Osteocyte (in vitro differentiated cells): ENCODE measurements at regions not wholly inside any gene's neighbourhood (a gene's known extent, or its start where the extent isn't known, plus 50 kb on each side); places are given as distances from the start of the nearest gene placed in this dataset.

Experiments used
- DNase-seq: peaks from one replicate; pipeline ENCODE4 v3.0.0; 2021; ENCODE audit warnings: mixed read lengths; ENCODE audit not compliant: unreplicated experiment; ENCODE audit errors: extremely low spot score
- H3K27ac Mint-ChIP-seq: one replicate; pipeline ENCODE4 v1.8.0; 2021; ENCODE audit warnings: mild to moderate bottlenecking, mixed read lengths; ENCODE audit not compliant: unreplicated experiment
- H3K27me3 Mint-ChIP-seq: one replicate; pipeline ENCODE4 v1.8.0; 2021; ENCODE audit warnings: mixed read lengths; ENCODE audit not compliant: unreplicated experiment
- H3K36me3 Mint-ChIP-seq: one replicate; pipeline ENCODE4 v1.8.0; 2021; ENCODE audit warnings: mixed read lengths; ENCODE audit not compliant: unreplicated experiment
- H3K4me1 Mint-ChIP-seq: one replicate; pipeline ENCODE4 v1.8.0; 2021; ENCODE audit warnings: mixed read lengths; ENCODE audit not compliant: unreplicated experiment
- H3K4me3 Mint-ChIP-seq: one replicate; pipeline ENCODE4 v1.8.0; 2021; ENCODE audit warnings: mild to moderate bottlenecking, moderate library complexity, mixed read lengths; ENCODE audit not compliant: unreplicated experiment
- H3K9me3 Mint-ChIP-seq: one replicate; pipeline ENCODE4 v1.8.0; 2021; ENCODE audit warnings: mixed read lengths; ENCODE audit not compliant: unreplicated experiment
- TF ChIP-seq, protein P1 (sequence below): fragments of 200-600 bp; sonication (generic); IDR thresholded peaks from 2 replicates; pipeline ENCODE4 v1.5.0; 2021; ENCODE audit warnings: antibody characterized with exemption, mild to moderate bottlenecking, moderate library complexity

- no peaks in the 10 kb centered on the region for H3K36me3 Mint-ChIP-seq
- no peak for DNase-seq
- no peak overlapping the region for H3K4me3 Mint-ChIP-seq
- H3K27ac Mint-ChIP-seq = no peak overlapping the region
- H3K4me1 Mint-ChIP-seq = no peaks in the 10 kb centered on the region
- H3K9me3 Mint-ChIP-seq = peaks cover 5% of the 10 kb centered on the region
- H3K27me3 Mint-ChIP-seq = no peaks in the 10 kb centered on the region
- TF ChIP-seq, protein P1, sequence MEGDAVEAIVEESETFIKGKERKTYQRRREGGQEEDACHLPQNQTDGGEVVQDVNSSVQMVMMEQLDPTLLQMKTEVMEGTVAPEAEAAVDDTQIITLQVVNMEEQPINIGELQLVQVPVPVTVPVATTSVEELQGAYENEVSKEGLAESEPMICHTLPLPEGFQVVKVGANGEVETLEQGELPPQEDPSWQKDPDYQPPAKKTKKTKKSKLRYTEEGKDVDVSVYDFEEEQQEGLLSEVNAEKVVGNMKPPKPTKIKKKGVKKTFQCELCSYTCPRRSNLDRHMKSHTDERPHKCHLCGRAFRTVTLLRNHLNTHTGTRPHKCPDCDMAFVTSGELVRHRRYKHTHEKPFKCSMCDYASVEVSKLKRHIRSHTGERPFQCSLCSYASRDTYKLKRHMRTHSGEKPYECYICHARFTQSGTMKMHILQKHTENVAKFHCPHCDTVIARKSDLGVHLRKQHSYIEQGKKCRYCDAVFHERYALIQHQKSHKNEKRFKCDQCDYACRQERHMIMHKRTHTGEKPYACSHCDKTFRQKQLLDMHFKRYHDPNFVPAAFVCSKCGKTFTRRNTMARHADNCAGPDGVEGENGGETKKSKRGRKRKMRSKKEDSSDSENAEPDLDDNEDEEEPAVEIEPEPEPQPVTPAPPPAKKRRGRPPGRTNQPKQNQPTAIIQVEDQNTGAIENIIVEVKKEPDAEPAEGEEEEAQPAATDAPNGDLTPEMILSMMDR = no peak
Observed at GRCh38 chr2:2868085-2868484, 509.5 kb downstream of the EIPR1 start.

GRCh38 chr2:2867397-2867979 is 510.1 kb downstream of the EIPR1 start:
- Mint-ChIP-seq H3K4me1 (no peaks in the 10 kb centered on the region), H3K9me3 (peaks cover 5% of the 10 kb centered on the region), H3K4me3 (no peak overlapping the region), H3K27ac (no peak overlapping the region), H3K36me3 (no peaks in the 10 kb centered on the region), H3K27me3 (no peaks in the 10 kb centered on the region)
- TF ChIP-seq, protein P1 = no peak
- no peak for DNase-seq

GRCh38 chr2:2866459-2866858 is 511.2 kb downstream of the EIPR1 start:
- Mint-ChIP-seq H3K4me3 (no peak overlapping the region), H3K9me3 (peaks cover 5% of the 10 kb centered on the region), H3K27ac (no peak overlapping the region), H3K36me3 (no peaks in the 10 kb centered on the region), H3K27me3 (no peaks in the 10 kb centered on the region), H3K4me1 (no peaks in the 10 kb centered on the region)
- no peak for DNase-seq
- TF ChIP-seq, protein P1 = no peak

- Mint-ChIP-seq H3K27me3 (no peaks in the 10 kb centered on the region), H3K4me1 (no peaks in the 10 kb centered on the region), H3K27ac (no peak overlapping the region), H3K4me3 (no peak overlapping the region), H3K36me3 (no peaks in the 10 kb centered on the region), H3K9me3 (peaks cover 5% of the 10 kb centered on the region)
- TF ChIP-seq, protein P1 = no peak
- no peak for DNase-seq
Observed at GRCh38 chr2:2862386-2862785, 515.2 kb downstream of the EIPR1 start.

DNA sequence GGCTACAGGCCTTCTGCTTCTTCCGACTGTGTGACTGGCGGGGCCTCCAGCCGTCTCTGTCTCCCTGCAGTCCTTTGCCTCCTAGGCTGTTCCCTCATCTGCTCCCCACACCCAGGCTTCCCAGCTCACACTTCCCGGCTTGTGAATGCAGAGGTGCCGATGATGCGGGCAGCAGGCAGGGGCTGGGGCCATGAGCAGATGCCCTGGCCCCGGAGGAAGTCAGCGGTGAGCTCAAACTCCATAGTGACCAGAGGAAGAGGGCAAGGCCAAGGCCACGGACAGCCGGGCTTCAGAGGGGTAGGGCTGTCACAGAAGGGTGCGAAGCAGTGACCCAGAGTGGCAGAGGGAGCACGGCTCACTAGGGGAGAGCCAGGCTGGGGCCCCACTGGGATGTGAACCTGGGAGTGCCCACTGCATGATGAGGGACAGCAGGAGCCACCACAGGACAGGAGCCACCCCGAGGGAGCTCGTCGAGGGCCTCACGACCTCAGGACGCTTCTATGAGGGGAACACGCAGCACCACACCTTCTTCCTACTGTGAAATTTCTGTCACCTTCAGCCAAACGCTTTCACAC is 515.9 kb downstream of the EIPR1 start:
- Mint-ChIP-seq H3K27me3 (no peaks in the 10 kb centered on the region), H3K4me3 (no peak overlapping the region), H3K36me3 (no peaks in the 10 kb centered on the region), H3K9me3 (peaks cover 5% of the 10 kb centered on the region), H3K4me1 (no peaks in the 10 kb centered on the region), H3K27ac (no peak overlapping the region)
- no peak for DNase-seq
- TF ChIP-seq, protein P1 = no peak
